COLO829 (cell line): ENCODE measurements at regions not wholly inside any gene's neighbourhood (a gene's known extent, or its start where the extent isn't known, plus 50 kb on each side); places are given as distances from the start of the nearest gene placed in this dataset.
"Not testable (repeated sequence)": the region's sequence is repeated elsewhere in the genome, so short reads cannot be mapped to it uniquely, and the experiment has no call there.

Source experiments
- DNase-seq: peaks from one replicate; pipeline ENCODE4 v3.0.0; 2012; ENCODE audit warnings: low spot score

DNA sequence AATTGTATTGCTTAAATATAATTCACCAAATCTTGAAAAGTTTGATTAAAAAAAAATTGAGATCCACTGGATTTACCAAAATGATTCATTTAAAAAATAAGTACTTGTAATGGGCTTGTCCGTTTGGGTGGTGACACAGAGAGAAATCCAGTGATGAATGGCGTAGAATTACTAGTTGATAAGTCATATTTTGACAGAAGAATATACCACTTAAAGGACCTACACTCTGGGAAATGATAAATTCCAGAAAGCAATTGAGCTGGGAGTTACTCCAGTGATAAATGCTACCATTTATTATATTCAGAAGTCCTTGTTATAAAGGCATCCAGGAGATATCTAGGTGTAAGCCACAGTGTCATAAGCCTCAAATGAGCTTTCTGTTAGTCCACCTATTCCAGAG lies 141.8 kb upstream of the CFAP20DC start:
- no peak for DNase-seq

DNA sequence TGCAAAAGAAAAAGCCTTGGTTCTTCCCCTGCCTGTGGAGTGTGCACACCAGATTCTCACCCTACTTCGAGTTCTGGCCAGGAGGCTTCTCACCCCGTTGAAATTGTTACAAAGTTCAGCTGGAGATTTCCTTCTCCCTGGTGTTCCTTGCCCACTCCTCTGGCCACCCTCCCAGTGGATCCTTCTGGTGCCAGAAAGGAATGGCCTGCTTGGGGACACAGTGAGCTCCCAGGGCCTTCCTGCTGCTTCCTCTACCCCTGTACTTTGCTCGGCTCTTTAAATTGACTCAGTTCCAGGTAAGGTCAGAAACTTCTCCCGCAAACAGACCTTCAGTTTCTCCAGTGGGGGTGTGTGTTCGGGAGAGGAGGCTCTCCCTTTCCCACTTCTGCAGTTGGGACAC lies 140.1 kb upstream of the CFAP20DC start:
- DNase-seq: no peak

DNA sequence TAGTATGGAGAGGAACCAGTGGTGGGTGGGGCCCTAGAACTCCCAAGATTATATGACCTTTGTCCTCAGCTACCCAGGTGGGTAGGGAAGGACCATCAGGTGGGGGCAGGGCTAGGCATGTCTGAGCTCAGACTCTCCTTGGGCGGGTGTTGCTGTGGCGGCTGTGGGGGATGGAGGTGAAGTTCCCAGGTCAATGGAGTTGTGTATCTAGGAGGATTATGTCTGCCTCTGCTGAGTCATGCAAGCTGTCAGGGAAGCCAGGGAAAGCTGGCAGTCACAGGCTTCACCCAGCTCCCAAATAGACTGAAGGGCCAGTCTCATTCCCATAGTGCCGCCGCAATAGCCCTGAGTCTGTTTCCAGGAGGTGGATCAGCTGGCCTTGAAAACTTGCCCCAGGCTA lies 139.7 kb upstream of the CFAP20DC start:
- no peak for DNase-seq

DNA sequence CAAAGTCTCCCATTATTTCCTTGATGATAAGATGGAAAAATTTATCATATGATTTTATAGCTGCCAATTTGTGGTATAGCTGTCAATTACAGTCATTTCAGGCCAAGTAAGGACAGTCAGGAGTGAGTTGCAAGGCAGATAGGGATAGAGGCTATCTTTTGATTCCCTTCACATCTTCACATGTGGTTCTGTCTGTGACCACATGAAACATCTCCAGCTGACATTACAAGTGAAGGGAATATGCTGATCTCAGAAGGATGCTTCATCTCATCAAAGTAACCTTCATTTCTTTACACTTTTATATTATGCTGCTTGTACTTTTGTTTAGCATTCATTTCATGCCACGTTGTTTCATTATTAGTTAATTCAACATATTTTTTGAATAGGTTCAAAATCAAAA lies 136.9 kb upstream of the CFAP20DC start:
- DNase-seq: no peak

DNA sequence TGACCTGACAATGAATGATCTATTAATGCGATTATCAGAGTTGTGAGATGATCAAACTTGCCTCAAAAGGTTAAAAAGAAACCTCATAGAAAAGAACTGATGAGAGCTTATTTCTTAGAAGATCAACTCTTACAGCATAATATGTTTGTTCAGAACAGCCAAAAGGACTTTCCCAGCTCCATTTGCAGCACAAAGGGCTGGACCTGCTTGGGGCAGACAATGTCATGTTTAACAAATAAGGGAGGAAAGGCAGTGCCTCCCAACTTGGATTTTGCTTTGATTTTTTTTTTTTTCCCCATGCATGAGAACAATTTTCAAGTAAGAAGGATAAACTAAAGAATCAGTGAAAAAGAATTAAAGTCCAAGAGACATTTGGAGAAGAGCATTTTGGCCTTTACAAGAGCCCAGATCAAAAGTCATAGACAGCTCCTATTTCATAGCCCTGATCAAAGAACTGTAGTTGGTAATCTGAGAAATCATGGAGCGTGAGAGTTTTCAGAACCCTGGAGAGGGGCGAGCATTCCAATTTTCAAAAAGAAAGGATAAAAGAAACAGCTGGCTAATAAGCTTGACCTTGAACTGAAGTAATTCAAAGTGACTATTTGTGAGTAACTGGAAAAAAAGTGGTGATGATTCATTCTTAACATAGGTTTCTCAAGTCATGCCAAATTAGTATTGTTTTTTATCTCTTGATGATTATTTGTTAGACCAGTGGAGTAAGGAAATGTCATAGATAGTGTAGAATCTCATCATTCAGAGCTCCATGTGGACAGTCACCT lies 136.0 kb upstream of the CFAP20DC start:
- DNase-seq: peak; percentile 56

DNA sequence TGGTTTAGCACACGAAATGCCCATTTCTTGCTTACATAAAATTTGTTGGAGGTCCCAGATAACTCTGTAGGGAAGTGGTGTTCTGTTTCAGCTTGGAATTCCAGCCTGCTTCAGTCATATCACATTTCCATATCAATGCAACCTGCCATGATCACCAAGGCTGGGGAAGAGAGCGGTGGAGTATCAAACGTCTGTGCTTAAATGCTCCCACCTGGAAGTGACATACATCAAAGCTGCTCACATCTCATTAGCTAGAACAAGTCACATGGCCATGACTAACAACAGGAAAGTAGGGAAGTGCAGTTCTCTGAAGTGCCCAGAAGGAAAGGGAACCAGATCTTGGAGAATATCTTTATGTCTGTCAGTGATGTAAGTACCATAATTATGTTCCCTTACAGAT lies 130.2 kb upstream of the CFAP20DC start:
- no peak for DNase-seq

DNA sequence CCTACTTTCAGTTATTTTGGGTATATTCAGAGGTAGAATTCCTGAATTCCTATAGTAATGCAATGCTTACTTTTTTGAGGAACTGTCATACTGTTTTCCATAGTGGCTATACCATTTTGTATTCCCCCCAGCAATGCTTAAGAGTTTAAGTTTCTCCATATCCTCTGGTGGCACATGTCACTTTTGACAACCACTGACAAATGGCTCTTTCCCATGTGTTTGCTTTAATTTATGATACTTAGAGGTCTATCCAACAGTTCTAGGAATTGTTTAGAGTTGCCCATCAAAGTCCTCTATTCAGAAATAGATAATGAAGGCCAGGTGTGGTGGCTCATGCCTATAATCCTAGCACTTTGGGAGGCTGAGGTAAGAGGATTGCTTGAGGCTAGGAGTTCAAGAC lies 128.9 kb upstream of the CFAP20DC start:
- no peak for DNase-seq

DNA sequence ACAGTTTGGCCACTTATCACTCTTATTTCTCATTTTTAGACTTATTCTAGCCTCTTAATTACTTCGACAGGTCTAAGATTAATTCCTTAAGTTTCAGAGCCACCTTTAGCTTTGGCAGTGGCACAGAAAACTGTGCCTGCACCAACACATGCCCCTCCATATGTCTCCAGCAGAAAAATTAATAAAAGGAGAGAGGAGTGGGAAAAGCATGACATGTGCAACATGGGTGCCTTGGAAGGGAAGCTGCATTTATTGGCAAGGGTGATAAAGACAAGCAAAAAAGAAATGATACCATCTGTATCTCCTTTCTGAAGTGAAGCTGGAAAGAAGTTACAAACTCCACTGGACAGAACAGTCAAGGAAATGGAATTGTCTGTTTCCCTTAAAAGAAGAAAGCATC lies 121.7 kb upstream of the CFAP20DC start:
- no peak for DNase-seq

DNA sequence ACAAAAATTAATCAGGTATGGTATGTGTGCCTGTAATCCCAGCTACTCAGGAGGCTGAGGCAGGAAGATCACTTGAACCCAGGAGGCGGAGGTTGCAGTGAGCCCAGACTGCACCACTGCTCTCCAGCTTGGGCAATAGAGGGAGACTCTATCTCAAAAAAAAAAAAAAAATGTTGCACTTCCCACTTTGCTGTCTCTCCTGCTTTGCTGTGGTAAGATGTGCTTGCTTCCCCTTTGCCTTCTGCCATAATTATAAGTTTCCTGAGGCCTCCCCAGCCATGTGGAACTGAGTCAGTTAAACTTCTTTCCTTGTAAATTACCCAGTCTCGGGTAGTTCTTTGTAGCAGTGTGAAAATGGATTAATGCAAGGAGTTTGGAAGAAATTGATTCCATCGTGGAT lies 120.3 kb upstream of the CFAP20DC start:
- not testable (repeated sequence) for DNase-seq

DNA sequence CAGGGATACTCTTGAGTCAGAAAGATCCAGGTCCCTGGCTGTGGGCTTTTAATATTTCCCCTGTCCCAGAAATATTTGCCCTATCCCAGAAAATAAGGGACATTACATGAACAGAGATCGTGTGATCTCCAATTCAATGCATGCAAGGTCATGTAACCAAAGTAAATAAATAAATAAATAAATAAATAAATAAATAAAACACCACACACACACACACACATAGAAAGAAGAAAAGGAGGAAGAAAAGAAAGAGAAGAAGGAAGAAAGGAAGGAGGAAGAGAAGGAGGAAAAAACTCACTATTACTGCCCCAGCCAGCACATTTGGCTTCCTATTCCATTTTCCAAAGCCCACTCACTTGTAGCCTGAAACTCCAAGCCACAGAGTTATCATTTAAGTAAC lies 117.9 kb upstream of the CFAP20DC start:
- DNase-seq: no peak

DNA sequence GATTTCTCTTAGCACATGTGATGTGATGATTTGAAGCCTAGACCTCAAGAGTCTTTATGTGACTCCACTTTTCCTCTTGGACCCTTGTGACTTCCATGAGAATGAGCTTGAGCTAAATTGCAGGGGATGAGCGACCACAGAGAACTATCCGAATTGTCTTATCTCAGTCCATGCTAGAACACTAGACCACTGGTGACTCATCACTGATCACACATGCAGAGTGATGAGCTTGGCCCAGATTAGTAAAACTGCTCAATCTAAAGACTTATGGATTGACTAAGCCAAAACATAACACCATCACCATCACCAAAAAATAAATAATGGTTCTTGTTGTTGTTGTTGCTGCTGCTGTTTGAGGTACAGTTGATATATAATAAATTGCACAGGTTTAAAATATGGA lies 114.1 kb upstream of the CFAP20DC start:
- no peak for DNase-seq

DNA sequence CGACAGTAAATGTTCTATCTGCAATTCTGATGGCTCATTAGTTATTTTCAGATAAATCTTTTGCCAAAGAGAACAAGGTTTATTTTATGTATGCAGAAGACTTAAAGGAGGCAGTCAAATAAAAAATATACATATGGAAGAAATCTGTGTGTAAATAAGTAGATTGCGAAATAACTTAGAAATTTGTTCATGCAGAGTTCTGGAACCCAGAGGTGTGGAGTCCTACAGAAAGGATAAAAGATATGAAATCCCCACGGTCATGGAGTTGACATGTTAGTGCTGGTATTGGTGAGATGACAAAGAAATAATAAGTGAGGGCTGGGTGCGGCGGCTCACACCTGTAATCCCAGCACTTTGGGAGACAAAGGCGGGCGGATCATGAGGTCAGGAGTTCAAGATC lies 111.2 kb upstream of the CFAP20DC start:
- no peak for DNase-seq

DNA sequence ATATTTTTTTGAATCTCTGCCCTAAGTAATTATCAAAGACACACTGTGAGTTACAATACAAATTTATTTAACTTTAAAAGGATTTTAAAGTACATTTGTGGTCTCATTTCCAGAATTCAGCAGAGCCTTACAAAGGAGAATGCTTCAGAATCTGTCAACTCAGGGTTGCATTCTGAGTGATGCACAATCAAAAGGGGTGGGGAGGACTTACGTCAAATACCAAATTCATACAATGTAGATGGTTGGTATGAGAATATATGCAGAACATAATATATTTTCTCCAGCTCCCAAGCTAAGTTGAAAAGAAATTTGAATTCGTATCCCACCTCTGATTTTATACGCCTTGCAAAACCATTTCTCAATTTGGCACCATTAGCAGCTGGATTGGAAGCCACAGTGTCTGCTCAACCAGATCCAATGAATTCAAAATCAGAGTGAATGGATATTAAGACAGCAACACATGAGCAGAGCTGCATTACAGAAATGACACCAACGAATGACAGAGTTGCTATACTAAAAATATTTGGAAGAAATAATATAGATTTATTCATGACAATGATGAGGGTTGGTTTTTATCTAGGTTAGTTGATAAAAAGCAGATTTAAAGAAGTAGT lies 110.4 kb upstream of the CFAP20DC start:
- no peak for DNase-seq

DNA sequence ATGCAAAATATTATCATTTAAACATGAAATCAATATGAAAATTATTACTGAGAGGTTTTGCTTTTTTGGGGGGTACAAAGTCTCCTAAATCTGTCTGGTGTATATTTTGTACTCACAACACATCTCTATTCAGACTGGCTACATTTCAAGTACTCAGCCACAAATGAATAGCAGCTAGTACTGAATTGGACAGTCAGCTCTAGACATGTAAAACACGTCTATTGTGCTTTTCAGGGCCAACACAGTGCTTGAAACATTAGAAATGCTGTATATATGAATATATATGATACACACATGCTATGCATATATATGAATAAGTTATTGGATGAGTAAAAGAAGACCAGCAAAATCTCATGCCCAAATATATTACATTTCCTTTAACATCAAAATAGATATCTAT lies 103.8 kb upstream of the CFAP20DC start:
- no peak for DNase-seq

DNA sequence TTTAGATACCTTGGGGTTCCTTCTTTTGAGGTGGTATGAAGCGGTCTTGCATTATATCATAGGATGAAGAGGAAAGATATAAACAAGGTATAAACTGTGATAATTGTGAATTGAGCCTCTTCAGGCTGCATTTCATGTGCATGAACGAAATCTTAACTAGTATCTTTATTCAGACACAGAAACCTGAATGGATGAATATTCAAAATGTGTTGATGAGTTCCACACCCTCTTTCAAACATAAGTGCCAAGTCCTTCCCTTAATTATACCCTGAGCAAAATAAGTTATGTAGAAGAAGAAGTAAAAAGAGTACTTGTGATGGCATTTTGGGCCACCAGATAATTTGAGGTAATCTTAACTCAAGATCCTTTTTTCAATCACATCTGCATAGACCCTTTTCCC lies 103.1 kb upstream of the CFAP20DC start:
- DNase-seq: no peak

DNA sequence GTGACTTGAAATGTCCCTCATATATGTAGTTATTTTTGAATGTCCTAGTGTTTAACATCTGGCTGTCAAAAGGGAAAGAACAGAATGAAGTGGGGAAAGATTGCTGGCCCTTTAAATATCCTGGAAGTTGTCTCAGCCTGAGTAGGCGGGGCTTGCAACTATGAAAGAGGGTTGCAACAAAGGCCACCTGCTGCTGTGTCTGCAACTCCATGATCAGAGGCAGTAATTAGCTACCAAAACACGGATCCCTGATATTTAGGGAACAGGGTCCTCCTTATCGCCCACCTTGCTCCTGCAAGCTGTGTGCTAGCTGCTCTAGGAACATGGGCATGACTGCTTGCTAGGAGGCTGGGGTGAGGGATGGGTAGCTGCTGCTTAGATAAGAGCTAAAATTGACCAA lies 100.2 kb upstream of the CFAP20DC start:
- DNase-seq: no peak

DNA sequence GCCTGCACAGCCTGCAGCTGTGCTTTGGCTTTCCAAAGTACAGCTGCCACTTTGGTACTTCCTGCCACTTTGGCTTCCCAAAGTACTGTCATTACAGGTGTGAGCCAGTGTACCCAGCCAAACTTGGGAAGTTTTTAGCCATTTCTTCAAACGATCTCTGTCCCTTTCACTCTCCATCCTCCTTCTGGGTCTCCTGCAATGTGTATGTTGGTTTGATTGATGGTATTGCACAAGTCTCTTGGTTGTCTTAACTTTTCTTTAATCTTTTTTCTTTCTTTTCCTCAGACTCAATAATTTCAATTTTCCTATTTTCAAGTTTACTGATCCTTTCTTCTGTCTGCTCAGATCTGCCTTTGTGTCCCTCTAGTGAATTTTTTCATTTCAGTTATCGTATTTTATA lies 99.3 kb upstream of the CFAP20DC start:
- DNase-seq: no peak

DNA sequence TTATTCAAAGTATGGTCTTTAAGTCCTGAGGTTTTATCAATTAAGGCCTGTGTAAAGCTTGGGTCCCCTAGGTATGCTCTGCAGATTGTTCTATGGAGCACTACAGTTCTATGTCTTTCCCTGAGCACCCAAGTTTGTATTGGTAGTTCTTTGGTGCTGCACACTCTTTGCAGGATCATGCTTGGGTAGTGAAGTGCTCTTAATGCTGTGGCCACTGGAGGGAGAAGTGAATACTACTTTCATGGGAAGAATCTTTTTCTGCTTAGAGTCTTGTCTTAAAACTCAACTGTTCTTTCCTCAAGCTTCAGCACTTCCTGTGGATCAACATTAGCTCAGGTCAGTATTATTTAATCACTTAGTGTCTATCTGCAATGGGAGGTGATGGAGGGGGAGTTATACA lies 93.6 kb upstream of the CFAP20DC start:
- DNase-seq: no peak

DNA sequence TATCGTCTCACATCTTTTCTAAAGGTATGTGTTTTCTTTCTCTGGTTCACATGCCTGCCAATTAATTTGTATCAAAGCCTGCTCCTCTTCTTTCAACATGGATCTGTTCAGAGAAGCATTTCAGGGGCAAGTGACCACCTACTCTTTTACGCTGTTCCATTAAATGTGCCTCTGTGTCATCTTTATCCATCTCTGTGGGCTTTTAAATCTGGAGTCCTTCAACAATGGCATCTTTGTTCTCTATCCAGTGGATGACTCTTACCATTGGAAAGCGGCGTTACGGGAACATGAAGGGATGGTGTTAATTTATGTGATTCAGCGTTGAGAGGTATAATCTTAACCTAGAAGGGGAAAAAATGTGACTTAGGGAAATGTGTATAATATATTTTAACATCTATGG lies 92.7 kb upstream of the CFAP20DC start:
- peak; percentile 76 for DNase-seq

DNA sequence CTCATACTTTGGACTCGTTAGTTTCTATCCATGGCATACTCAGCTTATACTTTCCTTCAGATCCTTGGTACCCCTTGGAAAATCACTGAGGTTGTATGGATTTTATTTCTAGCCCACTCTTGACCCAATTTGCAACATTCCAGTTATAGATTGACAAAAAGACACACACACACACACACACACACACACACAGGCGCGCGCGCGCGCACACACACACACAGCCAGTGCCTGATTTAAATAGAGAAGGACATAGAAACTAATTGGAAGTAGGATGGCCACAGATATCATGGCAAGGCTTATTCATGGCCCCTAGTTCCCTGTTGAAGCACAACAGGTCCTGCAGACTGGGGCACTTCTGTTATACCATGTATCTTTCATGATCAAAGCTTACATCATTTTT lies 89.1 kb upstream of the CFAP20DC start:
- DNase-seq: no peak

DNA sequence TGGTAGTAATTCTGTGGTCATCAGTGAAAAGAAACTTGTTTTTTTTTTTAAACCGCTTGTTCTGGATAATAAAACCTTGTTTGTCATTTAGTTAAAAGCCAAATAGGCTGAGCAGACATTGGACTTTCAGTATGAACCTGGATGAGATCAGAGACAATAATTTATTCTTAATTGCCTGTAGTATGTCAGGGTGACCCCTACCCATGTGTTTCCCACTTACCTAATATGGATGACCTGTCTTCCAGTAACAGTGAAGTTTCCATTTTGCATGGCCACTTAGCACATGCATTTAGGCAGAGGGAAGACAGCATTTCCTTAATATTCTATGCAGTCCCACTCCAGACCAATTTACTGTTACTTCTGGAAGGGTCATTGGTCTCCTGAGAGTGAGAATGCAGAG lies 87.6 kb upstream of the CFAP20DC start:
- no peak for DNase-seq

DNA sequence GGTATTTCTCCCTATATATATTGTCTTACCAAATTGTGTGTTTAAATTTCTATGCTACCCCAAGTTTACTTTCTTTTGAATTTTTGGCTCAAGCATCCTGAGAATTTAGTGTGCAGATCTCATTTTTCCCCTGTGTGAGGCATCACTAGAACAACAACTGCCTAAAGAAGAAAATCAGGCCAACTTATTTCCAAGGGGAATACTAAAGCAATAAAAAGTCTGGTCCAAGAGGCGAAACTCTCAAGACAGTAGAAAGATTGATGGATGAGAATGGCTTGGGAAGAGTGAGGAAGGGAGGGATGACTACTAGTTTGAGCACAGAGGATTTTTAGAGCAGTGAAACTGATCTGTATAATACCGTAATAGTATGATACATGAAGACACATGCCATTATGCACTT lies 86.3 kb upstream of the CFAP20DC start:
- DNase-seq: no peak

DNA sequence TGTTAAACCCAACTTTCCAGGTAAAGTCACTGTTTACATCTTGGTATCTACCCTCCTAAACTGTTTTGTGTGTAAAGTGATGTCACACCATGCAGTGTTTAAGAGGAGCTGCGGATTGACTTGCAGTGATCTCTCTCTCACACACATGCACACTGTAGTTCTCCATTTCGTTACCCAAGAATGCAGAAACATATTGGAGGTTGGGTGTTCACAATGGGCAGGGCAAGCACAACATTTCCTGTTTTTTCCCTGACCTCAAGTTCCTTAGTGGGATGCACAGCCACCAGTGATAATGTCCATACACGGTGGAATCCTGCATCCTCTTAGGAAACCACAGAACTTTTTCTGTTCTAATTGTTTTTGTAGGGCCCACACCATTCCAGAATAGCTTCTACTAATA lies 85.3 kb upstream of the CFAP20DC start:
- DNase-seq: no peak

DNA sequence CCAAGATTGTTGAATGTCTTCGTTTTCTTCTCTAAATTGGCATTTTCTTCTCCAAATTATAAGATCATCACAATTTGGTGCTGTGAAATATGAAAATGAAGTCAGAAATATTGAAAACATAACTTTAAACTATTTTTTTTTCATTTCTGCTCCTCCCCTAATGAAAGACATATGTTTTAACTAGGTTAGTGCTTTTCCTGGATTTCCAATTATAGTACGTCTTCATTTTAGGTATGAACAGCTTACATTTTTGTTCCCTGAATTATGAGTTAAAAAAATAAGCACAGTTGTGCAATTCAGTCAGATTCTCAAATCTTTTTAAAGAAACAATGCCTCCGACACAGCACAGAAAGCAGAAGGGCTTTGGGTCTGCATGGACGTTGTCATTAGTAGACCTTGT lies 83.5 kb upstream of the CFAP20DC start:
- no peak for DNase-seq
